ENCODE measurements at regions not wholly inside any gene's neighbourhood (a gene's known extent, or its start where the extent isn't known, plus 50 kb on each side); places are given as distances from the start of the nearest gene placed in this dataset.
"Not testable (repeated sequence)": the region's sequence is repeated elsewhere in the genome, so short reads cannot be mapped to it uniquely, and the experiment has no call there.

DNA sequence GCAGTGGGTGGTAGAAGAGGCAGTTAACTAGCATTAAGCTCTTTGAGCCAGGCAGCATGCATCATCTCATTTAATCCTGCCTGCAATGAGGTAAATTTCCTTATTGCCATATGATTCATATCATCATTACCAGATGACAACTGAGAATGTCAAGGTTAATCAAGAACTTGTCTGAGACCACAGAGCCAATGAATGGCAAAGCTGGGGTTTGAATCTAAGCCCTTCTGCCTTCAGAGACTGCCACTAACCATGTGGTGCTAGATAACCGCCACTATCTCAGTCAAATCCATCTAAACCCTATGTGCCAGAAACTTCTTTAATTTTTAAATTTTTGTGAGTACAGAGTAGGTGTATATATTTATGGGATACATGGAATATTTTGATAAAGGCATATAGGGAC, 77.8 kb upstream of the GRIP1 start:
- intact Hi-C loops (cut with micrococcal nuclease): no loop called here
- no peaks in the 10 kb centered on the region for H3K36me3 Mint-ChIP-seq (ENCODE audit: low read depth)
- POLR2A ChIA-PET: no interaction called here
- H3K9me3 Mint-ChIP-seq: no peaks in the 10 kb centered on the region
- ATAC-seq (ENCODE audit: low read depth) (no peak), DNase-seq (no peak)
- no peak for TF ChIP-seq CTCF (IDR thresholded peaks at IDR 0.05)
- CTCF ChIA-PET: no interaction called here
- peaks cover 8% of the 10 kb centered on the region for H3K27me3 Mint-ChIP-seq
- H3K27ac Mint-ChIP-seq: no peak overlapping the region
- peaks cover 3% of the 10 kb centered on the region for H3K4me1 Mint-ChIP-seq
- H3K4me3 Mint-ChIP-seq: no peak overlapping the region

GRCh38 chr12:66760122-66760521, 81.2 kb upstream of the GRIP1 start:
- H3K36me3 Mint-ChIP-seq (ENCODE audit: low read depth); H3K9me3 Mint-ChIP-seq; H3K4me3 Mint-ChIP-seq; H3K27ac Mint-ChIP-seq; H3K4me1 Mint-ChIP-seq; DNase-seq; H3K27me3 Mint-ChIP-seq; POLR2A ChIA-PET; CTCF ChIA-PET; ATAC-seq (ENCODE audit: low read depth); intact Hi-C loops (cut with micrococcal nuclease): not testable (repeated sequence)

GRCh38 chr12:66763467-66763866, 84.6 kb upstream of the GRIP1 start:
- H3K4me3 Mint-ChIP-seq: no peak overlapping the region
- peaks cover 2% of the 10 kb centered on the region for H3K27me3 Mint-ChIP-seq
- no peaks in the 10 kb centered on the region for H3K36me3 Mint-ChIP-seq (ENCODE audit: low read depth)
- TF ChIP-seq CTCF (IDR thresholded peaks at IDR 0.05): no peak
- peaks cover 3% of the 10 kb centered on the region for H3K4me1 Mint-ChIP-seq
- no peak overlapping the region for H3K27ac Mint-ChIP-seq
- CTCF ChIA-PET: no interaction called here
- intact Hi-C loops (cut with micrococcal nuclease): no loop called here
- POLR2A ChIA-PET: no interaction called here
- ATAC-seq (ENCODE audit: low read depth): no peak
- no peaks in the 10 kb centered on the region for H3K9me3 Mint-ChIP-seq
- DNase-seq: no peak

DNA sequence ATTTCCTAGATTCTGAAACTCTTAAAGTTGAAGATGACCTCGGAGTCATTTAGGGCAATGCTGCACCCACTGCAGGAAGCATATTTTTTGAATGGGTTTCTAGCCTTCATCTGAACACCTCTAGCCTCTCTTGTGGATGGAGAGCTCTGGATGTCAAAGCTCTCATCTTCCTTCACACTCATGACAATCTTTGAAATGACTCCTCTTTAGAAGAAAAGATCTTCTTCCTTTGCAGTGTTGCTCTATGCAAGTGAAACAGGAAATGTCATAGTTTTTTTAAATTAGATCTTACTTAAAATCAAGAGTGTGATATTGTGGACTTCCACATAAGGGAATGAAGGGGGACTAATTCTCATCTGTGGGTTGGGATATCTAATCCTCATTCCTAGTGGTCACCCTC, 86.3 kb upstream of the GRIP1 start:
- ChIA-PET CTCF (no interaction called here), POLR2A (no interaction called here)
- H3K27me3 Mint-ChIP-seq: peaks cover 4% of the 10 kb centered on the region
- no peak overlapping the region for H3K27ac Mint-ChIP-seq
- TF ChIP-seq CTCF (IDR thresholded peaks at IDR 0.05): no peak
- no peaks in the 10 kb centered on the region for H3K9me3 Mint-ChIP-seq
- H3K4me1 Mint-ChIP-seq: peaks cover 6% of the 10 kb centered on the region
- intact Hi-C loops (cut with micrococcal nuclease): no loop called here
- DNase-seq (no peak), ATAC-seq (ENCODE audit: low read depth) (no peak)
- H3K4me3 Mint-ChIP-seq: no peak overlapping the region
- no peaks in the 10 kb centered on the region for H3K36me3 Mint-ChIP-seq (ENCODE audit: low read depth)

DNA sequence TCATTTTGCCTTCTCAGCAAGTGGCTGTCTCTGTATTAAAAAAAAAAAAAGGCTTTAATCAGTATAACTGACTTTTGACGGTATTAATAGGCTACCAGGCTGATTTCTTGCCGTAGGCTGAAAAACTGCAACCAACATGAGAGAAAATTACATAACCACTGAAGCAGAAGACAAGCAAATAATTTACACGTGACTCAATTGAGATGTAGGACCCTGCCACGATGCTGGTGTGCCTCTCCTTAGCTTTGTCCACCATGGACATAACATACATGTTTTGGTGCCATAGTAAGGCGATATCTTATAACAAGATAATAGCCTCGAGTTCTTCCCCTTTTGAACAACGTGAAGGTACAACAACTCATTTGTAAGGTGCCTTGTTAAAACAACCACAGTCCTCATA, 88.7 kb upstream of the GRIP1 start:
- Mint-ChIP-seq H3K27me3 (peaks cover 4% of the 10 kb centered on the region), H3K4me1 (peaks cover 6% of the 10 kb centered on the region), H3K27ac (no peak overlapping the region), H3K36me3 (ENCODE audit: low read depth) (no peaks in the 10 kb centered on the region), H3K4me3 (no peak overlapping the region), H3K9me3 (no peaks in the 10 kb centered on the region)
- TF ChIP-seq CTCF (IDR thresholded peaks at IDR 0.05): no peak
- no peak for ATAC-seq (ENCODE audit: low read depth)
- intact Hi-C loops (cut with micrococcal nuclease): no loop called here
- POLR2A ChIA-PET: no interaction called here
- DNase-seq: no peak
- CTCF ChIA-PET: no interaction called here

- Mint-ChIP-seq H3K27ac (no peak overlapping the region), H3K9me3 (no peaks in the 10 kb centered on the region), H3K27me3 (peaks cover 4% of the 10 kb centered on the region), H3K36me3 (ENCODE audit: low read depth) (no peaks in the 10 kb centered on the region), H3K4me1 (peaks cover 6% of the 10 kb centered on the region), H3K4me3 (no peak overlapping the region)
- CTCF ChIA-PET: no interaction called here
- DNase-seq: no peak
- ATAC-seq (ENCODE audit: low read depth): no peak
- no peak for TF ChIP-seq CTCF (IDR thresholded peaks at IDR 0.05)
- POLR2A ChIA-PET: no interaction called here
- intact Hi-C loops (cut with micrococcal nuclease): no loop called here
These were observed 89.4 kb upstream of the GRIP1 start for GRCh38 chr12:66768293-66768692.
